ENCODE measurements at regions not wholly inside any gene's neighbourhood (a gene's known extent, or its start where the extent isn't known, plus 50 kb on each side); places are given as distances from the start of the nearest gene placed in this dataset.

GRCh38 chr5:120293796-120294195, 170.3 kb upstream of the PRR16 start:
- H3K27me3 ChIP-seq: no peaks in the 10 kb centered on the region
- DNase-seq: no peak
- no peaks in the 10 kb centered on the region for H3K4me1 ChIP-seq
- no peaks in the 10 kb centered on the region for H3K36me3 ChIP-seq
- no peak overlapping the region for H3K27ac ChIP-seq
- no peak for TF ChIP-seq CTCF (IDR thresholded peaks at IDR 0.05)
- TF ChIP-seq POLR2A (IDR thresholded peaks at IDR 0.05): no peak
- intact Hi-C loops (cut with DNase I; ENCODE audit: low total_unique reads): no loop called here
- H3K9me3 ChIP-seq: no peaks in the 10 kb centered on the region
- no peak overlapping the region for H3K4me3 ChIP-seq

GRCh38 chr5:120297616-120298015, 166.5 kb upstream of the PRR16 start:
- Histone ChIP-seq H3K4me1 (no peaks in the 10 kb centered on the region), H3K4me3 (no peak overlapping the region), H3K9me3 (no peaks in the 10 kb centered on the region), H3K27me3 (no peaks in the 10 kb centered on the region), H3K36me3 (no peaks in the 10 kb centered on the region), H3K27ac (no peak overlapping the region)
- DNase-seq: no peak
- TF ChIP-seq POLR2A (IDR thresholded peaks at IDR 0.05) (no peak), CTCF (IDR thresholded peaks at IDR 0.05) (no peak)
- intact Hi-C loops (cut with DNase I; ENCODE audit: low total_unique reads): no loop called here

- no peaks in the 10 kb centered on the region for H3K36me3 ChIP-seq
- intact Hi-C loops (cut with DNase I; ENCODE audit: low total_unique reads): no loop called here
- H3K27me3 ChIP-seq: no peaks in the 10 kb centered on the region
- no peak overlapping the region for H3K4me3 ChIP-seq
- H3K9me3 ChIP-seq: no peaks in the 10 kb centered on the region
- DNase-seq: no peak
- no peak overlapping the region for H3K27ac ChIP-seq
- TF ChIP-seq CTCF (IDR thresholded peaks at IDR 0.05) (no peak), POLR2A (IDR thresholded peaks at IDR 0.05) (no peak)
- no peaks in the 10 kb centered on the region for H3K4me1 ChIP-seq
Measured at GRCh38 chr5:120298981-120299380, 165.1 kb upstream of the PRR16 start.

- Histone ChIP-seq H3K27ac (no peak overlapping the region), H3K4me1 (no peaks in the 10 kb centered on the region), H3K9me3 (no peaks in the 10 kb centered on the region), H3K36me3 (no peaks in the 10 kb centered on the region), H3K4me3 (no peak overlapping the region), H3K27me3 (no peaks in the 10 kb centered on the region)
- TF ChIP-seq POLR2A (IDR thresholded peaks at IDR 0.05) (no peak), CTCF (IDR thresholded peaks at IDR 0.05) (no peak)
- intact Hi-C loops (cut with DNase I; ENCODE audit: low total_unique reads): no loop called here
- DNase-seq: no peak
Measured at GRCh38 chr5:120304663-120305062, 159.4 kb upstream of the PRR16 start.

- Histone ChIP-seq H3K4me1 (no peaks in the 10 kb centered on the region), H3K36me3 (no peaks in the 10 kb centered on the region), H3K27ac (no peak overlapping the region), H3K9me3 (no peaks in the 10 kb centered on the region), H3K4me3 (no peak overlapping the region), H3K27me3 (no peaks in the 10 kb centered on the region)
- intact Hi-C loops (cut with DNase I; ENCODE audit: low total_unique reads): no loop called here
- DNase-seq: no peak
- TF ChIP-seq CTCF (IDR thresholded peaks at IDR 0.05) (no peak), POLR2A (IDR thresholded peaks at IDR 0.05) (no peak)
Measured at GRCh38 chr5:120306303-120306702, 157.8 kb upstream of the PRR16 start.

Measured in uterus (tissue), 3 donors.